ENCODE measurements at regions not wholly inside any gene's neighbourhood (a gene's known extent, or its start where the extent isn't known, plus 50 kb on each side); places are given as distances from the start of the nearest gene placed in this dataset.

DNA sequence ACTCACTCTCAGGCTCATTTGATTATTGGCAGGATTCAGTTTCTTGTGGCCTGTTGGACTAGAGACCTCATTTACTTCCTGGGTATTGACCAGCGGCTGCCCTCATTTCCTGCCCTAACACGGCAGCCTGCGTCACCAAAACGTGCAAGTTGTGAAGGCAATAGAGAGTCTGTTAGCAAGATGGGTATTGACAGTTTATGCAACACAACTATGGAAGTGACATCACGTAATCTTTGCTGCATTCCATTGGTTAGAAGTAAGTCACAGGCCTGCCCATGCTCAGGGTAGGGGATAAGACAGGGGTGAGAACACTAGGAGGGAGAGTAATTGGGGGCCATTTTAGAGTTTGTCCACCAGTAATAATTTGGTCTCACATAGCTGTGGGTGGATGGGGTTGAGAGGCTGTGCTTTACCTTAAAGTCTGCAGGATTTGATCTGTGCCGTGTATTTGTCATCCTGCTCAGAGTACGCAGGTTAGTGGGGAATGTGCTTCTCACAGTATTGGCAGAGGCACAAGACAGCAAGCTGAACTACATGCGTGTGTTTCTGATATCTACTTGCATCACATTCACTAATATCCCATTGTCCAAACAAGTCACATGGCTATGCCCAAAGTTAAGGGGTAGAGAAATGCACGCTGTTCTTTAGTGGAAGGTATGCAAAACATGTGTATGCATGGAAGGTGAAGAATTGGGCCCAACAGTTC, 83.3 kb downstream of the EDEM1 start:
- DNase-seq (ENCODE audit: low spot score), result no peak

GRCh38 chr3:5271372-5271683, 83.8 kb downstream of the EDEM1 start:
- DNase-seq (ENCODE audit: low spot score), result no peak

GRCh38 chr3:5272387-5272786, 84.9 kb downstream of the EDEM1 start:
- DNase-seq (ENCODE audit: low spot score), result no peak

DNA sequence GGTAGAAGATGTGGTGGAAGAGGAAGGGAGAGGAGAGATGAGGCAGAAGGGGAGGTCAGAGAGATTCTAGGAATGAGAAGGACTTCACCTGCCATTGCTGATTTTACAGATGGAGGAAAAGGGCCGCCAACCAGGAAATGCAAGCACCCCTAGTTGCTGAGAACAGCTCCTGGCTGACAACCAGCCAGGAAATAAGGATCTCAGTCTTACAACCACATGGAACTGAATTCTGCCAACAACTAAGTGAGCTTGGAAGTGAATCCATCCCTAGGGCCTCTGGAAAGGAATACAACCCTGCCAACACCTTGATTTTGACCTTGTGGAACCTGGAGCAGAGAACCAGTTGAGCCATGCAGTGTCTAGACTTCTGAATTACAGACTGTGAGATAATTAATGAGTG, 86.6 kb downstream of the EDEM1 start:
- no peak for DNase-seq (ENCODE audit: low spot score)

DNA sequence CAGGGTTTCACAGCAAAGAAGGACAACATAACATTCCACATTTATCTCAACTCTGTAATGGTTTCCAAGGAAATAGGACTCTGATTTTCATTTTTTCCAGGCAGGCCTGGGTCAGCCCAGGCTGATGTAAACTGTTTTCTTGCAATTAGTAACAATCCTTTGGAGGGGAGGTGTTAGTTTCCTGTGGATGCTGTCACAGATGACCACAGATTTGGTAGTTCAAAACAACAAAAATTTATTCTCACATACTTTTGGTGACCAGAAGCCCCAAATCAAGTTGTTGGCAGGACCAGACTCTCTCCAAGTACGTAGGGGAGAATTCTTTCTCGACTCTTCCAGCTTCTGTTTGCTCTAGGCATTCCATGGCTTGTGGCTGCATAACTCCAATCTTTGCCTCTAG, 88.0 kb downstream of the EDEM1 start:
- DNase-seq (ENCODE audit: low spot score), result no peak

- no peak for DNase-seq (ENCODE audit: low spot score)
These were observed 89.4 kb downstream of the EDEM1 start for GRCh38 chr3:5276934-5277333.

DNA sequence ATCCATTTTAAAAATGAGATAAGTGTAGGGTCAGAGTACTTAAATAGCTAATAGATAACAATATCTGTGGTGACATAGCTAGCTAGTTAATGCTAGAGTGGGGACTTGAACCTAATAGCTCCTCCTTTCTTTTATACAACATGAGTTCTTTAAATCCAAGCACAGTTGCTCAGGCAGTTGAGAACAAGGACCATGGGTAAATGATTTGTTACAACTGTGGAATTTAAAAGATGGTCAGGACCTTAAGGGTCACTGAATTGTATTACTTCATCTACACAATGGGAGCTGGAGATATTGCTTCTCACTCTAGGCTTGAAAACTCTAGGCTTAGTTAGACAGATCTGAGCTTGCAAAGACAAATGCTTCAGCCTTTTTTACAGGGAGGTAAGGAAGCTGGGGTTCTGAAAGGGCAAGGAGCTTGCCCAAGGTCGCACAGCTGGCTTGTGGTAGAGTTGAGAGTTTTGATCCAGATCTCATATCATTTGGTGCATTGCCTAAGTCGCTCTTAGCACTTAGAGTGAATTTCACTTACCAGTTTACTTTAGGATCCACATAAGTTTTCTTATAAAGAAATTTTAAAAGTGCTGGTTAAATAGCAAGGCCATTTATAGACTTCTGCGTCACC, 90.2 kb downstream of the EDEM1 start:
- no peak for DNase-seq (ENCODE audit: low spot score)

GRCh38 chr3:5278666-5279065, 91.2 kb downstream of the EDEM1 start:
- DNase-seq (ENCODE audit: low spot score), result no peak

DNA sequence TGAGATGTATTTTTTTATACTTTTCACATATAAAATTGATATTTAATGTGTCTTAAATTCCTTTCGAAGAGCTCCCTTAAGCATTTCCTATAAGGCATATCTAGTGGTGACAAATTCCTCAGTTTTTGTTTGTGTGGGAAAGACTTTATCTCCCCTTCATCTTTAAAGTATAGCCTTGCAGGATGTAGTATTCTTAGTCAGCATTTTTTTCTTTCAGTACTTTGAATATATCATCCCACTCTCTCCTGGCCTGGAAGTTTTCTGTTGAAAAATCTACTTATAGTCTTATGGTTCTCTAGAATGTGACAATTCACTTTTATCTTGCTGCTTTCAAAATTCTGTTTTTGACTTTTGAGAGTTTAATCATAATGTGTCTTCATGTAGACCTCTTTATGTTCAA, 95.2 kb downstream of the EDEM1 start:
- no peak for DNase-seq (ENCODE audit: low spot score)

- no peak for DNase-seq (ENCODE audit: low spot score)
These were observed 97.9 kb downstream of the EDEM1 start for GRCh38 chr3:5285439-5285838.

DNA sequence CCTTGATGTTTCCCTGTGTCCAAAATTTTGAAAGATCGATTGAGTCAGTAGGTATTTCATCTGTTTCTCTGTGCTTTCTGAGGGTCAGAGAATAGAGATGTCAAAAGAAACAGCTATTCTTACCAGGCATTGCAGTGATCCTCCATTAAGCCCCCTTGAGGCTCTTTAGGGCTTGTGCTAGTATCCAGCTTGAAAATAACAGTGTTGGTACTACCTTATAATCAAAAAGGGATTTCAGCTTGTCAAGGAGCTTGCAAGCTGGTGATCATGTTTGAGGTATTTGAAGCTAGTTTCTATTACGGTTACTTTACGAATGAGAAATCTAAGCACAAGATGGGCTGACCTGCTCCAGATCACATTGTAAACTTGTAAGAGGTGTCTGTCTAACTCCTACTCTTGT, 103.4 kb downstream of the EDEM1 start:
- DNase-seq (ENCODE audit: low spot score), result no peak

GRCh38 chr3:5292512-5292911, 105.0 kb downstream of the EDEM1 start:
- DNase-seq (ENCODE audit: low spot score), result no peak

DNA sequence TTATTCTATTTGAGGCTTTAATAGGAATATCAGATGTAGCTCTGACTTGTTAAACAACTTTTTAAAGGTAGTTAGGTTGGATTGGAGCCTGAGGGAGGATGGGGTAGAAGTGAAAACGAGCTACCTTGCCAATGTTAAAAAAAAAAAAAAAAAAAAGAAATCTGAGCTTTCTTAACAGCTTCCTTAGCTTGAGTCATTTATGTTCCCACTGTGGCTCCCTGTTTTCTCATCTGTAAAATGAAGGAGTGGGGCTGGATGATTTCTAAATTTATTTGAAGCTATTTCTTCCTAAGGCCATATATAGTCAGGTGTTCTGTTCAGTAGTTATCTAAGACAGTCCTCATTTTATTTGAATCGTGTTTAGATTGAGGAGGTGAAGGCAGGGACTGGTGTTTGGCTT, 105.7 kb downstream of the EDEM1 start:
- no peak for DNase-seq (ENCODE audit: low spot score)

DNA sequence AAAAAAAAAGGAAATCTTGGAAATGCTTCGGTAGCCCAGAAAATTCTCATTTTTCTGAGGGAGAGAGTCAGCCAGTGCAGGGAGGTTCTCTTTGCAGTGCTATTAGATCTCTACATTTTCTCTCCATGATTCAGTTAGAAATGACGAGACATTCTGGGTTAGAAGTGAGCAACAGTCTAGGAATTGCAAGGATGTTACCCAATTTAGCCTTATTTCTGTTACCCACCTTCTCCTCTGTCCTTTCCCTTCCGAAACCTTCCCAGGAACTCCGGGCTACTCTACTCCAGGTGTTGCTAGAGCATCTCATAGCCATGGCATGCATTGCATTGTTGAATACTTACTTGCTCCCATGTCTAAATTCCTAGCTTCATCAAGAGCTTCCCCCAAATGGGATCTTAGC, 106.8 kb downstream of the EDEM1 start:
- DNase-seq (ENCODE audit: low spot score), result no peak

DNA sequence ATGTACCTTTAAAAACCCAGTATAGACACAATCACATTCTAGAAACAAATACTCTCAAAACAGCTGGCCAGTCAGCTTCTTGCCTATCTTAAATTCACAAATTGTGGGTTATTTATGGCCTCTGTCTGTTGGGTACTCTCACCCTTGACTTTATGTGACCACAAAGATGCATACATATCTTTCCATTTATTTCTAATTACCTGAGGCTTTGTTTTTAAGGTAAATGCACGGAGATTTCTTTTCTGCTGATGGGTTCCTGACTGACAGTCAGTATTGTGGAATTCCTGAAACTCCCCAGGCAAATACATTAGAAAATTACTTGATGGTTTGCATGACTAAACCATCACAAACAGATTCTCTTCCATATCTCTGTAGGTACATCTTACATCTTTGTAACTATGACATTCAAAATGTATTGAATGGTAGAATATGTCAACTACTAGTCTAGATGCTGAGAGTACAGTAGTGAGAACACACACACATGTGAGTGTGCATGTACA, 107.7 kb downstream of the EDEM1 start:
- no peak for DNase-seq (ENCODE audit: low spot score)

DNA sequence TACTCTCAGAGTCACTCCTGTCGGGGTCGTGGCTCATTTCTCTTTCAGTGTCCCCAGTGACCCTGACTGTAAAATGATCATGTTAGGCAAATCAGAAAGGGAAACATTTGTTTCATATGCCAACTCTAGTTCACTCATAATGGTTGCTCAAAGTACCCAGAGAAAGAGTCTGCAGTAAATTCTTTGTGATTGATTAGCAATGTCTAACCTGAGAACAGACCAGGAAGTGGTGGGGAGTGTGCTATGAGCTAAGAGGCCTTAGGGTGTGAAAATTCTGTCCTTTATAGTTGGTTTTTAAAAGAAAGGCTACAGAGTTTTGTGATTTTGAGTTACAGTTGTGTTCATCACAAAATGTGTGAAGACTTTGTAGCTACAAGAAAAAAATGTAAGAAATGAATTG, 108.9 kb downstream of the EDEM1 start:
- no peak for DNase-seq (ENCODE audit: low spot score)

- DNase-seq (ENCODE audit: low spot score), result no peak
These were observed 110.4 kb downstream of the EDEM1 start for GRCh38 chr3:5297895-5298294.

DNA sequence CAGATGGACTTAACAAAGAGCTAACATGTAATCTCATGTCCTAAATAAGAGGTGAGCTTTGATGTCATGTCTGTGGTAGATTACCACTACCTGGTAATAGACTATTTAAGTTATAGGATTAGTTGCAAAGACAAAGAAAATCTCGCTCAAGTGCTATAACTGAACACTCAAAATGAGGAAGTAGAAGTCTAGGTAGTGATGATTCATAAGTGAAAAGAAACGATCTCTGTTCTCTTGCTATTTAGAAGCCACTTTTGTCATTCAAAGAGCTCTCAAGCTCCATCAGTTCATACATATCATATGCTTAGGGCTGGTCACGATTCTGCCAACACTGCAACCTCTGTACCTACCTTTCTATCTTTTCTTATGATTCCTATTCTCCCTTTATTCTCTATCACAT, 110.9 kb downstream of the EDEM1 start:
- peak; percentile 11 for DNase-seq (ENCODE audit: low spot score)

- no peak for DNase-seq (ENCODE audit: low spot score)
These were observed 111.7 kb downstream of the EDEM1 start for GRCh38 chr3:5299161-5299560.

GRCh38 chr3:5300638-5301037, 113.1 kb downstream of the EDEM1 start:
- no peak for DNase-seq (ENCODE audit: low spot score)

- no peak for DNase-seq (ENCODE audit: low spot score)
These were observed 114.3 kb downstream of the EDEM1 start for GRCh38 chr3:5301651-5302297.

DNA sequence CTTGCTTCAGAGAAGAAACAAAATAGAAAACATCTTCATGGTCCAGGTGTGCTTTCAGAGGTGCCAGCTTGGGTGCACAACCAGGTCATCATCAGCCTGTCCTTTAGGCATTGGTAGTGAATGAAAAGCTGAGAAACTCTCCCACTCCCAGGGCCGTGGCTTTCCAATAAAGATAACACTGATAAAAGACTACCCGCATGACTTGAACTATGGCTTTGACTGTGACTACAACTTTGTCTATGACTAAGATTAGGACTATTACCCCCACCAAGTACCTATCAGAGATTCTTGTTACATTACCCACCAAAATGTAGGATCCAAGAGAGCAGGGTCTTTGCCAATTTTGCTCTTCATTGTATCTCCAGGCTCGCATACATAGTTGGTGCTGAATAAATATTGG, 115.2 kb downstream of the EDEM1 start:
- DNase-seq (ENCODE audit: low spot score), result no peak

GRCh38 chr3:5304188-5304587, 116.7 kb downstream of the EDEM1 start:
- DNase-seq (ENCODE audit: low spot score), result no peak

Measured in germinal center (tissue), 1 donor.